Vagina (tissue), 2 donors: ENCODE measurements at regions not wholly inside any gene's neighbourhood (a gene's known extent, or its start where the extent isn't known, plus 50 kb on each side); places are given as distances from the start of the nearest gene placed in this dataset.
"Not testable (repeated sequence)": the region's sequence is repeated elsewhere in the genome, so short reads cannot be mapped to it uniquely, and the experiment has no call there.

Source experiments
- DNase-seq, 2 donors: peaks; one replicate each; pipeline ENCODE4 v3.0.0-alpha.2; 2017; ENCODE audit errors: extremely low spot score in 2 of 2
- H3K27ac ChIP-seq: fragments of 200-600 bp; sonication (generic); one replicate; pipeline ENCODE4 v1.5.1; 2019
- H3K27me3 ChIP-seq: fragments of 200-600 bp; sonication (generic); one replicate; pipeline ENCODE4 v1.5.1; 2019
- H3K36me3 ChIP-seq, 2 donors: fragments of 200-600 bp; sonication (generic); one replicate each; pipeline ENCODE4 v1.5.1; 2017 to 2019
- H3K4me1 ChIP-seq: fragments of 200-600 bp; sonication (generic); one replicate; pipeline ENCODE4 v1.5.1; 2019
- H3K4me3 ChIP-seq, 2 donors: fragments of 200-600 bp; sonication (generic); 1 replicate in 1 of 2; 2 replicates in 1 of 2; pipeline ENCODE4 v1.5.1; 2016 to 2019
- H3K9me3 ChIP-seq: fragments of 200-600 bp; sonication (generic); one replicate; pipeline ENCODE4 v1.5.1; 2019
- POLR2A ChIP-seq, 2 donors: fragments of 450-650 bp; IDR thresholded peaks; one replicate each; pipeline ENCODE4 v1.6.1; 2017; ENCODE audit warnings: antibody characterized with exemption in 2 of 2, mild to moderate bottlenecking in 2 of 2, moderate library complexity in 2 of 2
- POLR2AphosphoS5 ChIP-seq, 2 donors: sonication (generic); formaldehyde crosslinking; IDR thresholded peaks; one replicate each; pipeline ENCODE4 v1.9.0; 2017; ENCODE audit warnings: antibody characterized with exemption in 2 of 2, mild to moderate bottlenecking in 2 of 2, low read depth in 1 of 2; ENCODE audit not compliant: insufficient read depth in 1 of 2
- intact Hi-C: fragments of 100-400 bp; cut with DNase I; formaldehyde crosslinking; loops from one replicate; pipeline ENCODE4 v1.15.1; 2023
- TF ChIP-seq, protein P1 (sequence below), 3 experiments: fragments of 450-650 bp in 2 of 3; fragments of 200-600 bp in 1 of 3; sonication (generic) in 1 of 3; IDR thresholded peaks; one replicate each; pipeline ENCODE4 v1.5.1; 2017 to 2019; ENCODE audit warnings: antibody characterized with exemption in 3 of 3, mild to moderate bottlenecking in 2 of 3, moderate library complexity in 2 of 3

- no peak overlapping the region for H3K4me3 ChIP-seq
- TF ChIP-seq POLR2A (IDR thresholded peaks at IDR 0.05) (no peak), POLR2AphosphoS5 (IDR thresholded peaks at IDR 0.05; ENCODE audit: insufficient read depth in 1 of 2, low read depth in 1 of 2) (no peak)
- TF ChIP-seq, protein P1, sequence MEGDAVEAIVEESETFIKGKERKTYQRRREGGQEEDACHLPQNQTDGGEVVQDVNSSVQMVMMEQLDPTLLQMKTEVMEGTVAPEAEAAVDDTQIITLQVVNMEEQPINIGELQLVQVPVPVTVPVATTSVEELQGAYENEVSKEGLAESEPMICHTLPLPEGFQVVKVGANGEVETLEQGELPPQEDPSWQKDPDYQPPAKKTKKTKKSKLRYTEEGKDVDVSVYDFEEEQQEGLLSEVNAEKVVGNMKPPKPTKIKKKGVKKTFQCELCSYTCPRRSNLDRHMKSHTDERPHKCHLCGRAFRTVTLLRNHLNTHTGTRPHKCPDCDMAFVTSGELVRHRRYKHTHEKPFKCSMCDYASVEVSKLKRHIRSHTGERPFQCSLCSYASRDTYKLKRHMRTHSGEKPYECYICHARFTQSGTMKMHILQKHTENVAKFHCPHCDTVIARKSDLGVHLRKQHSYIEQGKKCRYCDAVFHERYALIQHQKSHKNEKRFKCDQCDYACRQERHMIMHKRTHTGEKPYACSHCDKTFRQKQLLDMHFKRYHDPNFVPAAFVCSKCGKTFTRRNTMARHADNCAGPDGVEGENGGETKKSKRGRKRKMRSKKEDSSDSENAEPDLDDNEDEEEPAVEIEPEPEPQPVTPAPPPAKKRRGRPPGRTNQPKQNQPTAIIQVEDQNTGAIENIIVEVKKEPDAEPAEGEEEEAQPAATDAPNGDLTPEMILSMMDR (IDR thresholded peaks at IDR 0.05) = no peak
- intact Hi-C loops = no loop called here
- no peak overlapping the region for H3K27ac ChIP-seq
- no peaks in the 10 kb centered on the region for H3K36me3 ChIP-seq
- no peaks in the 10 kb centered on the region for H3K27me3 ChIP-seq
- no peak for DNase-seq
- no peaks in the 10 kb centered on the region for H3K9me3 ChIP-seq
- no peaks in the 10 kb centered on the region for H3K4me1 ChIP-seq
Observed at GRCh38 chr5:163580516-163580915, 75.1 kb downstream of the MAT2B start.

DNA sequence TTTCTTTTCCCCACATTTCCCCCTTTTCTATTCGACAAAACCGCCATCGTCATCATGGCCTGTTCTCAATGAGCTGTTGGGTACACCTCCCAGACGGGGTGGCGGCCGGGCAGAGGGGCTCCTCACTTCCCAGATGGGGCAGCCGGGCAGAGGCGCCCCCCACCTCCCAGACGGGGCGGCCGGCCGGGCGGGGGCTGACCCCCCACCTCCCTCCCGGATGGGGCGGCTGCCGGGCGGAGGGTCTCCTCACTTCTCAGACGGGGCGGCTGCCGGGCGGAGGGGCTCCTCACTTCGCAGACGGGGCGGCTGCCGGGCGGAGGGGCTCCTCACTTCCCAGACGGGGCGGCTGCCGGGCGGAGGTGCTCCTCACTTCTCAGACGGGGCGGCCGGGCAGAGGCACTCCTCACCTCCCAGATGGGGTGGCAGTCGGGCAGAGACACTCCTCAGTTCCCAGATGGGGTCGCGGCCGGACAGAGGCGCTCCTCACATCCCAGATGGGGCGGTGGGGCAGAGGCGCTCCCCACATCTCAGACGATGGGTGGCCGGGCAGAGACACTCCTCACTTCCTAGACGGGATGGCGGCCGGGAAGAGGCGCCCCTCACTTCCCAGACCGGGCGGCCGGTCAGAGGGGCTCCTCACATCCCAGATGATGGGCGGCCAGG lies 78.2 kb downstream of the MAT2B start:
- H3K27ac ChIP-seq, DNase-seq, H3K9me3 ChIP-seq, H3K4me3 ChIP-seq, intact Hi-C loops, H3K4me1 ChIP-seq, H3K27me3 ChIP-seq, H3K36me3 ChIP-seq: not testable (repeated sequence)

DNA sequence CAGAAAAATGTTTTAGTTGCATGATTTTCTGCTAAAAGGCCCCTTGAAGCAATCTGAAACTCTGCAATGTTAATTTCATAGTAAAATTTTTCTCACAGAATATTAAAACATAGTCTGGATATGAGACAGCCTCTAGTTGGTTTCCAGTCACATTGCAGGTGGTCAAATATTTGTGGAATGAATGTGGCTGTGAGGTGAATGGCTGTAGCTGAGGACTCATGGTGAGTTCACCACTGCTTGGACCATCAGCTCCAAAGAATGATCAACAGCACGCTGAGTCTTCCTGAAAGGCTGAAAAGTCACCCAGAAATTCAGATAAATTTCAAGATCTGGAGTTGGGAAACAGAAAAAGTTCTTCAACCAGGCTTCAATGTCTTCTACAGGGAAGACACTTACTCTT lies 79.8 kb downstream of the MAT2B start:
- H3K4me3 ChIP-seq = no peak overlapping the region
- H3K27ac ChIP-seq = no peak overlapping the region
- DNase-seq = no peak
- no peaks in the 10 kb centered on the region for H3K36me3 ChIP-seq
- intact Hi-C loops = no loop called here
- H3K9me3 ChIP-seq = no peaks in the 10 kb centered on the region
- no peak for TF ChIP-seq POLR2AphosphoS5 (IDR thresholded peaks at IDR 0.05; ENCODE audit: insufficient read depth in 1 of 2, low read depth in 1 of 2)
- H3K4me1 ChIP-seq = peaks cover 5% of the 10 kb centered on the region
- no peaks in the 10 kb centered on the region for H3K27me3 ChIP-seq

GRCh38 chr5:163586531-163586956 lies 81.1 kb downstream of the MAT2B start:
- Histone ChIP-seq H3K4me3 (no peak overlapping the region), H3K36me3 (no peaks in the 10 kb centered on the region), H3K27ac (peak overlapping the region; percentile 4), H3K9me3 (no peaks in the 10 kb centered on the region), H3K27me3 (no peaks in the 10 kb centered on the region), H3K4me1 (peaks cover 5% of the 10 kb centered on the region)
- no peak for DNase-seq
- intact Hi-C loops = no loop called here
- TF ChIP-seq POLR2A (IDR thresholded peaks at IDR 0.05) (no peak), POLR2AphosphoS5 (IDR thresholded peaks at IDR 0.05; ENCODE audit: insufficient read depth in 1 of 2, low read depth in 1 of 2) (peak in 1 of 2 donors; percentile 13)

- no peak overlapping the region for H3K27ac ChIP-seq
- H3K4me1 ChIP-seq = no peaks in the 10 kb centered on the region
- no peak for DNase-seq
- intact Hi-C loops = no loop called here
- no peaks in the 10 kb centered on the region for H3K27me3 ChIP-seq
- TF ChIP-seq, protein P1 (IDR thresholded peaks at IDR 0.05) = no peak
- no peak for TF ChIP-seq POLR2A (IDR thresholded peaks at IDR 0.05)
- no peak for TF ChIP-seq POLR2AphosphoS5 (IDR thresholded peaks at IDR 0.05; ENCODE audit: insufficient read depth in 1 of 2, low read depth in 1 of 2)
- H3K36me3 ChIP-seq = no peaks in the 10 kb centered on the region
- H3K4me3 ChIP-seq = no peak overlapping the region
- no peaks in the 10 kb centered on the region for H3K9me3 ChIP-seq
Observed at GRCh38 chr5:163594951-163595350, 89.5 kb downstream of the MAT2B start.

- DNase-seq = no peak
- H3K9me3 ChIP-seq = no peaks in the 10 kb centered on the region
- H3K4me3 ChIP-seq = no peak overlapping the region
- H3K36me3 ChIP-seq = no peaks in the 10 kb centered on the region
- TF ChIP-seq POLR2A (IDR thresholded peaks at IDR 0.05) = no peak
- TF ChIP-seq, protein P1 (IDR thresholded peaks at IDR 0.05) = no peak
- no peak for TF ChIP-seq POLR2AphosphoS5 (IDR thresholded peaks at IDR 0.05; ENCODE audit: insufficient read depth in 1 of 2, low read depth in 1 of 2)
- H3K27me3 ChIP-seq = no peaks in the 10 kb centered on the region
- H3K27ac ChIP-seq = no peak overlapping the region
- intact Hi-C loops = no loop called here
- no peaks in the 10 kb centered on the region for H3K4me1 ChIP-seq
Observed at GRCh38 chr5:163595932-163596607, 90.7 kb downstream of the MAT2B start.
